K562 (cell line): ENCODE measurements at regions not wholly inside any gene's neighbourhood (a gene's known extent, or its start where the extent isn't known, plus 50 kb on each side); places are given as distances from the start of the nearest gene placed in this dataset.

Experiments
- CEBPB ChIP-seq: fragments of 450-650 bp; IDR thresholded peaks from 2 replicates; pipeline ENCODE4 v1.6.1; 2016; ENCODE audit warnings: missing genetic modification characterization, missing compliant biosample characterization
- KLF13 ChIP-seq: fragments of 450-650 bp; IDR thresholded peaks from 2 replicates; pipeline ENCODE4 v1.6.1; 2016; ENCODE audit warnings: missing genetic modification characterization, low read depth, mild to moderate bottlenecking, missing compliant biosample characterization, moderate library complexity, borderline replicate concordance
- SMARCA5 ChIP-seq: fragments of 450-650 bp; IDR thresholded peaks from 2 replicates; pipeline ENCODE4 v1.6.1; 2016
- TF ChIP-seq, protein P1 (sequence below): sonication (generic); formaldehyde crosslinking; IDR thresholded peaks from 2 replicates; pipeline ENCODE4 v1.8.1; 2023; ENCODE audit warnings: mild to moderate bottlenecking, missing genetic modification reagents
- TF ChIP-seq, protein P2 (sequence below): sonication (generic); formaldehyde crosslinking; IDR thresholded peaks from 2 replicates; pipeline ENCODE4 v1.8.0; 2022; ENCODE audit warnings: mild to moderate bottlenecking, missing genetic modification reagents, borderline replicate concordance
- TF ChIP-seq, protein P3 (sequence below), 3 experiments: IDR thresholded peaks in 2 of 3; conservative IDR thresholded peaks in 1 of 3; 2 replicates each; pipeline ENCODE4 v1.5.1; 2011 to 2012; ENCODE audit warnings: low read length in 3 of 3, mild to moderate bottlenecking in 3 of 3, control low read depth in 2 of 3, improper control_type of control experiment in 1 of 3, inconsistent platforms in 1 of 3, low read depth in 1 of 3, mixed read lengths in 1 of 3, moderate library complexity in 1 of 3; ENCODE audit not compliant: insufficient read depth in 2 of 3

DNA sequence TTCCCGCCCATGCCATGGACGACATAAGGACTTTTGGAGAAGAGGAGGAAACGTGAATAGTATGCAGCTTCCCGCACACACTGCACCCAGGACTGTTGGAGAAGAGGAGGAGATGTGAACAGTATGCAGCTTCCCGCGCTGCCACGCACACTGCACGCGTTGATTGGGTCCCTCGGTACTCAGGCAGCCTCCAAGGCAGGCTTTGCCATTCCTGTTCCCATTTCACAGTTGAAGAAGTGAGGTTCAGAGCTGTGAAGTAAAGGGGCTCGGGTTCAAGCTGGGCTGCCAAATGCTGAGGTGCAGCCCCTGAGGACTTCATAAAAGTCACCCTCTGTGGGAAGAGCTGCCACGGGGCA lies 147.9 kb upstream of the FAM20C start:
- TF ChIP-seq, protein P1, sequence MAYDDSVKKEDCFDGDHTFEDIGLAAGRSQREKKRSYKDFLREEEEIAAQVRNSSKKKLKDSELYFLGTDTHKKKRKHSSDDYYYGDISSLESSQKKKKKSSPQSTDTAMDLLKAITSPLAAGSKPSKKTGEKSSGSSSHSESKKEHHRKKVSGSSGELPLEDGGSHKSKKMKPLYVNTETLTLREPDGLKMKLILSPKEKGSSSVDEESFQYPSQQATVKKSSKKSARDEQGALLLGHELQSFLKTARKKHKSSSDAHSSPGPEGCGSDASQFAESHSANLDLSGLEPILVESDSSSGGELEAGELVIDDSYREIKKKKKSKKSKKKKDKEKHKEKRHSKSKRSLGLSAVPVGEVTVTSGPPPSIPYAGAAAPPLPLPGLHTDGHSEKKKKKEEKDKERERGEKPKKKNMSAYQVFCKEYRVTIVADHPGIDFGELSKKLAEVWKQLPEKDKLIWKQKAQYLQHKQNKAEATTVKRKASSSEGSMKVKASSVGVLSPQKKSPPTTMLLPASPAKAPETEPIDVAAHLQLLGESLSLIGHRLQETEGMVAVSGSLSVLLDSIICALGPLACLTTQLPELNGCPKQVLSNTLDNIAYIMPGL (CRISPR knock-in tag), result no peak
- no peak for TF ChIP-seq SMARCA5
- no peak for TF ChIP-seq CEBPB (tag)
- TF ChIP-seq KLF13 (tag), result no peak
- TF ChIP-seq, protein P2, sequence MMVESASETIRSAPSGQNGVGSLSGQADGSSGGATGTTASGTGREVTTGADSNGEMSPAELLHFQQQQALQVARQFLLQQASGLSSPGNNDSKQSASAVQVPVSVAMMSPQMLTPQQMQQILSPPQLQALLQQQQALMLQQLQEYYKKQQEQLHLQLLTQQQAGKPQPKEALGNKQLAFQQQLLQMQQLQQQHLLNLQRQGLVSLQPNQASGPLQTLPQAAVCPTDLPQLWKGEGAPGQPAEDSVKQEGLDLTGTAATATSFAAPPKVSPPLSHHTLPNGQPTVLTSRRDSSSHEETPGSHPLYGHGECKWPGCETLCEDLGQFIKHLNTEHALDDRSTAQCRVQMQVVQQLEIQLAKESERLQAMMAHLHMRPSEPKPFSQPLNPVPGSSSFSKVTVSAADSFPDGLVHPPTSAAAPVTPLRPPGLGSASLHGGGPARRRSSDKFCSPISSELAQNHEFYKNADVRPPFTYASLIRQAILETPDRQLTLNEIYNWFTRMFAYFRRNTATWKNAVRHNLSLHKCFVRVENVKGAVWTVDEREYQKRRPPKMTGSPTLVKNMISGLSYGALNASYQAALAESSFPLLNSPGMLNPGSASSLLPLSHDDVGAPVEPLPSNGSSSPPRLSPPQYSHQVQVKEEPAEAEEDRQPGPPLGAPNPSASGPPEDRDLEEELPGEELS, result no peak
- TF ChIP-seq, protein P3, sequence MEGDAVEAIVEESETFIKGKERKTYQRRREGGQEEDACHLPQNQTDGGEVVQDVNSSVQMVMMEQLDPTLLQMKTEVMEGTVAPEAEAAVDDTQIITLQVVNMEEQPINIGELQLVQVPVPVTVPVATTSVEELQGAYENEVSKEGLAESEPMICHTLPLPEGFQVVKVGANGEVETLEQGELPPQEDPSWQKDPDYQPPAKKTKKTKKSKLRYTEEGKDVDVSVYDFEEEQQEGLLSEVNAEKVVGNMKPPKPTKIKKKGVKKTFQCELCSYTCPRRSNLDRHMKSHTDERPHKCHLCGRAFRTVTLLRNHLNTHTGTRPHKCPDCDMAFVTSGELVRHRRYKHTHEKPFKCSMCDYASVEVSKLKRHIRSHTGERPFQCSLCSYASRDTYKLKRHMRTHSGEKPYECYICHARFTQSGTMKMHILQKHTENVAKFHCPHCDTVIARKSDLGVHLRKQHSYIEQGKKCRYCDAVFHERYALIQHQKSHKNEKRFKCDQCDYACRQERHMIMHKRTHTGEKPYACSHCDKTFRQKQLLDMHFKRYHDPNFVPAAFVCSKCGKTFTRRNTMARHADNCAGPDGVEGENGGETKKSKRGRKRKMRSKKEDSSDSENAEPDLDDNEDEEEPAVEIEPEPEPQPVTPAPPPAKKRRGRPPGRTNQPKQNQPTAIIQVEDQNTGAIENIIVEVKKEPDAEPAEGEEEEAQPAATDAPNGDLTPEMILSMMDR (IDR thresholded peaks at IDR 0.05 in 2 of 3, conservative IDR thresholded peaks at IDR 0.05 in 1 of 3; ENCODE audit: insufficient read depth in 2 of 3, low read depth in 1 of 3, low read length in 3 of 3), result no peak
